Upper lobe of left lung (tissue), 4 donors: ENCODE measurements at regions not wholly inside any gene's neighbourhood (a gene's known extent, or its start where the extent isn't known, plus 50 kb on each side); places are given as distances from the start of the nearest gene placed in this dataset.

Experiments used
- POLR2A ChIP-seq, 4 donors: fragments of 450-650 bp; IDR thresholded peaks; one replicate each; pipeline ENCODE4 v1.5.1; 2016 to 2017; ENCODE audit warnings: antibody characterized with exemption in 4 of 4, mild to moderate bottlenecking in 2 of 4
- POLR2AphosphoS5 ChIP-seq, 2 donors: sonication (generic); formaldehyde crosslinking; IDR thresholded peaks; one replicate each; pipeline ENCODE4 v1.5.1; 2017; ENCODE audit warnings: antibody characterized with exemption in 2 of 2
- TF ChIP-seq, protein P1 (sequence below), 6 experiments: fragments of 450-650 bp in 4 of 6; fragments of 200-600 bp in 2 of 6; sonication (generic) in 2 of 6; IDR thresholded peaks; one replicate each; pipeline ENCODE4 v1.5.1; 2016 to 2019; ENCODE audit warnings: antibody characterized with exemption in 6 of 6

DNA sequence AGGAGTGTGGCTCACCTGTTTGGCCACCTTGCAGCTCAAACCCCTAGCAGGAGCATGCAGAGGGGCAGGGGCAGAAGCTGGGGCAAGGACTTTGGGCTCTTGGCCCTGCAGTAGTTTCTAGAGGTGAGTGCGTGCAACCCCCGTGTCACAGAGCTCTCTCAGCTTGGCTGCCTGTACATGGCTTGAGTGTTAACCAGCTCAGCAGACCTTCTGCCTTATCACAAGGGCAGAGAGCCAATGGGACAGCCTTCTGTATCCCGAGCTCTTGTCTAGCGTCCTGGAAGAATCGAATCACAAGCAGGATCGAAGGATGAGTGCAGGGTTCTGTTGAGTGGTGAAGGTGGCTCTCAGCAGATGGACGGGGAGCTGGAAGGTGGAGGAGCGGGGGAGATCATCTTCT is 120.3 kb upstream of the TMEM18 start:
- TF ChIP-seq, protein P1, sequence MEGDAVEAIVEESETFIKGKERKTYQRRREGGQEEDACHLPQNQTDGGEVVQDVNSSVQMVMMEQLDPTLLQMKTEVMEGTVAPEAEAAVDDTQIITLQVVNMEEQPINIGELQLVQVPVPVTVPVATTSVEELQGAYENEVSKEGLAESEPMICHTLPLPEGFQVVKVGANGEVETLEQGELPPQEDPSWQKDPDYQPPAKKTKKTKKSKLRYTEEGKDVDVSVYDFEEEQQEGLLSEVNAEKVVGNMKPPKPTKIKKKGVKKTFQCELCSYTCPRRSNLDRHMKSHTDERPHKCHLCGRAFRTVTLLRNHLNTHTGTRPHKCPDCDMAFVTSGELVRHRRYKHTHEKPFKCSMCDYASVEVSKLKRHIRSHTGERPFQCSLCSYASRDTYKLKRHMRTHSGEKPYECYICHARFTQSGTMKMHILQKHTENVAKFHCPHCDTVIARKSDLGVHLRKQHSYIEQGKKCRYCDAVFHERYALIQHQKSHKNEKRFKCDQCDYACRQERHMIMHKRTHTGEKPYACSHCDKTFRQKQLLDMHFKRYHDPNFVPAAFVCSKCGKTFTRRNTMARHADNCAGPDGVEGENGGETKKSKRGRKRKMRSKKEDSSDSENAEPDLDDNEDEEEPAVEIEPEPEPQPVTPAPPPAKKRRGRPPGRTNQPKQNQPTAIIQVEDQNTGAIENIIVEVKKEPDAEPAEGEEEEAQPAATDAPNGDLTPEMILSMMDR (IDR thresholded peaks at IDR 0.05) = no peak
- TF ChIP-seq POLR2AphosphoS5 (IDR thresholded peaks at IDR 0.05) (no peak), POLR2A (IDR thresholded peaks at IDR 0.05) (no peak)
